B cell (primary cell): ENCODE measurements at regions not wholly inside any gene's neighbourhood (a gene's known extent, or its start where the extent isn't known, plus 50 kb on each side); places are given as distances from the start of the nearest gene placed in this dataset.

Source experiments
- ATAC-seq: fragments of 200-7000 bp; cut with Tn5 transposase; one replicate; pipeline ENCODE4 v1.10.0; 2021; ENCODE audit warnings: low read depth, mild to moderate bottlenecking, moderate number of reproducible peaks, moderate library complexity
- CTCF ChIA-PET: fragments of 350-600 bp; sonication (Branson Sonifier 250); formaldehyde crosslinking; loops from one replicate; lab custom pipeline; 2021; ENCODE audit warnings: antibody characterized with exemption, inconsistent platforms; lab: Charles Lee
- POLR2A ChIA-PET: fragments of 350-600 bp; sonication (Branson Sonifier 250); formaldehyde crosslinking; loops from one replicate; lab custom pipeline; 2021; ENCODE audit warnings: antibody characterized with exemption; lab: Charles Lee
- DNase-seq: peaks from one replicate; pipeline ENCODE4 v3.0.0; 2013
- H2AFZ ChIP-seq: 2 replicates; pipeline ENCODE4 v1.6.1; 2012; ENCODE audit warnings: mild to moderate bottlenecking, low read depth, low read length; ENCODE audit not compliant: insufficient read depth, poor library complexity, severe bottlenecking
- H3K27ac ChIP-seq, 2 donors: 1 replicate in 1 of 2; 2 replicates in 1 of 2; pipeline ENCODE4 v1.5.1; 2012 to 2013; ENCODE audit warnings: low read length in 2 of 2, mild to moderate bottlenecking in 2 of 2, moderate library complexity in 1 of 2
- H3K27me3 ChIP-seq, 4 experiments: fragments of 200-600 bp in 1 of 4; sonication (generic) in 1 of 4; replicated peaks in 1 of 4; 1 replicate in 2 of 4; 2 replicates in 2 of 4; pipeline versions ENCODE4 v1.6.1 to v1.7.0; 2013 to 2016; ENCODE audit warnings: low read length in 3 of 4, mild to moderate bottlenecking in 2 of 4, mixed read lengths in 1 of 4, moderate library complexity in 1 of 4; ENCODE audit not compliant: insufficient read depth in 4 of 4, control insufficient read depth in 3 of 4; ENCODE audit errors: control extremely low read depth in 1 of 4
- H3K36me3 ChIP-seq, 2 experiments: replicated peaks in 1 of 2; 1 replicate in 1 of 2; 2 replicates in 1 of 2; pipeline versions ENCODE4 v1.6.1 to v1.7.1; 2013; ENCODE audit warnings: low read length in 1 of 2; ENCODE audit not compliant: insufficient read depth in 2 of 2, control insufficient read depth in 1 of 2; ENCODE audit errors: control extremely low read depth in 1 of 2, extremely low read depth in 1 of 2
- H3K4me1 ChIP-seq, 2 donors: fragments of 200-600 bp in 1 of 2; sonication (generic) in 1 of 2; 1 replicate in 1 of 2; 2 replicates in 1 of 2; pipeline versions ENCODE4 v1.5.1 to v1.6.1; 2013 to 2017; ENCODE audit warnings: low read length in 2 of 2; ENCODE audit not compliant: control insufficient read depth in 2 of 2, insufficient read depth in 2 of 2
- H3K4me2 ChIP-seq: replicated peaks from 2 replicates; pipeline ENCODE3; 2012; ENCODE audit warnings: mild to moderate bottlenecking, low read depth, low read length; ENCODE audit not compliant: poor library complexity, severe bottlenecking
- H3K4me3 ChIP-seq, 5 experiments: fragments of 200-600 bp in 1 of 5; sonication (generic) in 1 of 5; 1 replicate in 3 of 5; 2 replicates in 2 of 5; pipeline versions ENCODE4 v1.5.1 to v1.7.0; 2011 to 2016; ENCODE audit warnings: low read length in 4 of 5, mild to moderate bottlenecking in 4 of 5, low read depth in 2 of 5, control low read depth in 1 of 5, moderate library complexity in 1 of 5; ENCODE audit not compliant: insufficient read depth in 1 of 5; ENCODE audit errors: control extremely low read depth in 1 of 5, extremely low read depth in 1 of 5
- H3K79me2 ChIP-seq: fragments of 200-600 bp; sonication (generic); one replicate; pipeline ENCODE4 v1.6.0; 2016; ENCODE audit warnings: low read length; ENCODE audit not compliant: control insufficient read depth, insufficient read depth
- H3K9ac ChIP-seq: fragments of 200-600 bp; sonication (generic); 2 replicates; pipeline ENCODE4 v1.6.1; 2017; ENCODE audit warnings: mild to moderate bottlenecking, low read length, moderate library complexity
- H3K9me3 ChIP-seq, 3 donors: one replicate each; pipeline versions ENCODE4 v1.6.1 to v1.7.1; 2013; ENCODE audit warnings: low read length in 2 of 3; ENCODE audit not compliant: control insufficient read depth in 2 of 3, insufficient read depth in 1 of 3; ENCODE audit errors: control extremely low read depth in 1 of 3
- H4K20me1 ChIP-seq: 2 replicates; pipeline ENCODE4 v1.6.0; 2012; ENCODE audit warnings: mild to moderate bottlenecking, low read length; ENCODE audit not compliant: insufficient read depth, control insufficient read depth, poor library complexity, severe bottlenecking
- H3K27ac Mint-ChIP-seq: one replicate; pipeline ENCODE4 v1.8.0; 2021; ENCODE audit warnings: mixed read lengths
- H3K27me3 Mint-ChIP-seq: one replicate; pipeline ENCODE4 v1.8.0; 2021; ENCODE audit warnings: mixed read lengths
- H3K4me1 Mint-ChIP-seq: one replicate; pipeline ENCODE4 v1.8.0; 2021; ENCODE audit warnings: mixed read lengths
- H3K4me3 Mint-ChIP-seq: one replicate; pipeline ENCODE4 v1.8.0; 2021; ENCODE audit warnings: mixed read lengths
- H3K9me3 Mint-ChIP-seq: one replicate; pipeline ENCODE4 v1.8.0; 2022; ENCODE audit warnings: mixed read lengths; ENCODE audit not compliant: insufficient read depth
- CTCF ChIP-seq: fragments of 200-600 bp; IDR thresholded peaks from one replicate; pipeline ENCODE4 v1.8.0; 2022; ENCODE audit warnings: antibody characterized with exemption, mild to moderate bottlenecking
- EZH2 ChIP-seq: IDR thresholded peaks from 2 replicates; pipeline ENCODE4 v1.6.1; 2012; ENCODE audit warnings: borderline replicate concordance, low read depth, mild to moderate bottlenecking, moderate library complexity, low read length; ENCODE audit not compliant: insufficient read depth, poor library complexity, severe bottlenecking
- WGBS: methylation state at CpG from one replicate; pipeline ENCODE4 v1.1.5; 2013; ENCODE audit warnings: missing lambda C conversion rate; ENCODE audit not compliant: insufficient coverage; 5-methylcytosine and 5-hydroxymethylcytosine counted together
- intact Hi-C: fragments of 100-400 bp; cut with micrococcal nuclease; formaldehyde crosslinking; loops from one replicate; pipeline ENCODE4 v1.10.0; 2022

- intact Hi-C loops = no loop called here
- no peaks in the 10 kb centered on the region for H4K20me1 ChIP-seq
- no peaks in the 10 kb centered on the region for H3K9me3 ChIP-seq
- Mint-ChIP-seq H3K9me3 (no peaks in the 10 kb centered on the region), H3K4me3 (no peak overlapping the region), H3K4me1 (no peaks in the 10 kb centered on the region), H3K27ac (no peak overlapping the region), H3K27me3 (no peaks in the 10 kb centered on the region)
- H3K4me1 ChIP-seq = no peaks in the 10 kb centered on the region
- POLR2A ChIA-PET = no interaction called here
- H3K4me2 ChIP-seq = no peak overlapping the region
- H3K36me3 ChIP-seq = no peaks in the 10 kb centered on the region
- H2AFZ ChIP-seq = no peak overlapping the region
- no peaks in the 10 kb centered on the region for H3K79me2 ChIP-seq
- CTCF ChIA-PET = no interaction called here
- ATAC-seq = no peak
- 45% methylated on average over 1 of the region's 2 CpGs for WGBS
- no peak overlapping the region for H3K27ac ChIP-seq
- H3K9ac ChIP-seq = no peak overlapping the region
- H3K27me3 ChIP-seq = no peaks in the 10 kb centered on the region
- no peak overlapping the region for H3K4me3 ChIP-seq
- no peak for TF ChIP-seq EZH2
- no peak for TF ChIP-seq CTCF
- no peak for DNase-seq
These were observed 789.0 kb downstream of the TECRL start for GRCh38 chr4:63620271-63620670.

GRCh38 chr4:63619771-63620170 is 789.5 kb downstream of the TECRL start:
- WGBS = no CpG with 5 or more reads among the region's 1 CpG
- H3K27me3 Mint-ChIP-seq = no peaks in the 10 kb centered on the region
- H3K27ac ChIP-seq = no peak overlapping the region

More at GRCh38 chr4:63619771-63620170, 789.5 kb downstream of the TECRL start:
- Histone ChIP-seq H3K4me1 (no peaks in the 10 kb centered on the region), H3K79me2 (no peaks in the 10 kb centered on the region), H3K9ac (no peak overlapping the region), H3K27me3 (no peaks in the 10 kb centered on the region), H4K20me1 (no peaks in the 10 kb centered on the region), H3K9me3 (no peaks in the 10 kb centered on the region), H3K4me2 (no peak overlapping the region), H2AFZ (no peak overlapping the region), H3K36me3 (no peaks in the 10 kb centered on the region), H3K4me3 (no peak overlapping the region)
- TF ChIP-seq CTCF (no peak), EZH2 (no peak)
- no peak overlapping the region for H3K4me3 Mint-ChIP-seq
- CTCF ChIA-PET = no interaction called here
- intact Hi-C loops = no loop called here
- POLR2A ChIA-PET = no interaction called here
- ATAC-seq (no peak), DNase-seq (no peak)
- no peaks in the 10 kb centered on the region for H3K4me1 Mint-ChIP-seq
- H3K9me3 Mint-ChIP-seq = no peaks in the 10 kb centered on the region
- H3K27ac Mint-ChIP-seq = no peak overlapping the region
